ENCODE measurements at regions not wholly inside any gene's neighbourhood (a gene's known extent, or its start where the extent isn't known, plus 50 kb on each side); places are given as distances from the start of the nearest gene placed in this dataset.

DNA sequence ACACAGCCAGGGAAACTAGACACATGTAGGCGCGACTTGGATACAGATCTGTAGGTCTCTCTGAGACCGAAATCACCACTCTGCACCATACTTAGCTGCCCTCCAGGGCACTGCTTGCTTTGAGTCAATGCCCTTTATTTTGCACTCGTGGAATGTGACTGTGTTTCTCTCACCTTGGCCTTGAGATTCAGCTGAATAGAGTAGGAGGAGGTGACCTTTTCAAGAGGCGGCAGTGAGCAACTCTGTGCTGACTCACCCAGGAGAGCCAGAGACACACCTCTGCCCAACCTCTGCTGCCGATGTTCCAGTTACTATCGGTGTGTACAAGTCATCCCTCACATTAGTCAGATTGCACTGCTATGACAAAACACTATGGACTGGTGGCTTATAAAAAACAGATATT is 583.4 kb downstream of the VRK1 start:
- Histone ChIP-seq H3K9me3 (ENCODE audit: control insufficient read depth, insufficient read depth, low read length) (peaks cover 33% of the 10 kb centered on the region; the same call in 1 of the 2 replicates), H3K4me3 (ENCODE audit: low read depth, low read length) (no peak overlapping the region), H3K27me3 (ENCODE audit: control insufficient read depth, insufficient read depth, low read length) (no peaks in the 10 kb centered on the region), H3K27ac (ENCODE audit: low read depth, low read length) (no peak overlapping the region)
- ChIA-PET POLR2A (no interaction called here), CTCF (no interaction called here)
- TF ChIP-seq, protein P1, sequence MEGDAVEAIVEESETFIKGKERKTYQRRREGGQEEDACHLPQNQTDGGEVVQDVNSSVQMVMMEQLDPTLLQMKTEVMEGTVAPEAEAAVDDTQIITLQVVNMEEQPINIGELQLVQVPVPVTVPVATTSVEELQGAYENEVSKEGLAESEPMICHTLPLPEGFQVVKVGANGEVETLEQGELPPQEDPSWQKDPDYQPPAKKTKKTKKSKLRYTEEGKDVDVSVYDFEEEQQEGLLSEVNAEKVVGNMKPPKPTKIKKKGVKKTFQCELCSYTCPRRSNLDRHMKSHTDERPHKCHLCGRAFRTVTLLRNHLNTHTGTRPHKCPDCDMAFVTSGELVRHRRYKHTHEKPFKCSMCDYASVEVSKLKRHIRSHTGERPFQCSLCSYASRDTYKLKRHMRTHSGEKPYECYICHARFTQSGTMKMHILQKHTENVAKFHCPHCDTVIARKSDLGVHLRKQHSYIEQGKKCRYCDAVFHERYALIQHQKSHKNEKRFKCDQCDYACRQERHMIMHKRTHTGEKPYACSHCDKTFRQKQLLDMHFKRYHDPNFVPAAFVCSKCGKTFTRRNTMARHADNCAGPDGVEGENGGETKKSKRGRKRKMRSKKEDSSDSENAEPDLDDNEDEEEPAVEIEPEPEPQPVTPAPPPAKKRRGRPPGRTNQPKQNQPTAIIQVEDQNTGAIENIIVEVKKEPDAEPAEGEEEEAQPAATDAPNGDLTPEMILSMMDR (IDR thresholded peaks at IDR 0.05; ENCODE audit: low read depth, low read length) = no peak
- no peak for DNase-seq (ENCODE audit: low read depth, low spot score)

DNA sequence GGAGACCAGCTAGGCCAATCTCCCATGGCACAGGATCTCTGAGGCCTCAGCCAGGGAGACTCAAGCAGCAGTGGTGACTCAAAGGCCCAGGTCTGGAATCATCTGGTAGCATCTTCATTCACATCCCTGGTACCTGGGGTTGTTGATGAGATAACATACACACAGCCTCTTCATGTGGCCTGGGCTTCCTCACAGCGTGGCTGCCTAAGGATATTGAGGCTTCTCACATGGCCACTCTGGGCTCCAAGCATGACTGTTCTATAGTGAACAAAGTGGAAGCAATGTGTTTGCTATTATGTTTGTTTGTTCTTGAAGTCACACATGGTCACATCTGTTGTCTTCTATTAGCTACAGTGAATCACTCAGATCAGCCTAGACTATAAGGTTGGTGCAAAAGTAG is 584.1 kb downstream of the VRK1 start:
- Histone ChIP-seq H3K9me3 (ENCODE audit: control insufficient read depth, insufficient read depth, low read length) (peaks cover 33% of the 10 kb centered on the region; the same call in 1 of the 2 replicates), H3K4me3 (ENCODE audit: low read depth, low read length) (no peak overlapping the region), H3K27me3 (ENCODE audit: control insufficient read depth, insufficient read depth, low read length) (no peaks in the 10 kb centered on the region), H3K27ac (ENCODE audit: low read depth, low read length) (no peak overlapping the region)
- POLR2A ChIA-PET = no interaction called here
- no peak for DNase-seq (ENCODE audit: low read depth, low spot score)
- CTCF ChIA-PET = no interaction called here
- TF ChIP-seq, protein P1 (IDR thresholded peaks at IDR 0.05; ENCODE audit: low read depth, low read length) = no peak

DNA sequence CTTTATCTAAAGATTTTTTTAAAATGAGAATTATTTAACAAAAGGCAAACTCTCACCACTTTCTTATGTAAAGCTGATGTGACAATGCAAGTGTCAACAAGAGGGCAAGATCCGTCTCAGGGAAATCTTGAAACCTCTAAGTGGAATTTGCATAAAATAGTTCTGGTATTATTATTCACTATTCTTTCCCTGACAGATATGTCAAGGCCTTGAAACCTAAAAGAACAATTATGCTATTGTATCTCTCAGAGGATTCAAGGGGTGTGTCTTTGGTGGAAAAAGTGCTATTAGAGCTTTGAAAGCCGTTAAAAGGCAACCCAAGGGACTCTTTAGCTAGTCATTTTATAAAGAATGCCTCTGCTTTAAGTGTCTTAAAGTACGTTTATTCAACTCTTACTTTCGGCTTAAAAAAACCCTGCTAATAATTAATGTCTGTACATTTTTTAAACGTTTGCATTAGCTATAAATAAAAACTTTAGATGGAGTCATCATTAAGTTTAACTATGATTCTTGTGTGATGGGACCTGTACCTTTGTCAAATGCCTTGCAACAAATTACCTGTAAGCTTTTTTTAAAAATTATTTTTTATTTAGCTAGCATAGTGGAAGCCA is 585.5 kb downstream of the VRK1 start:
- H3K9me3 ChIP-seq (ENCODE audit: control insufficient read depth, insufficient read depth, low read length) = peaks cover 27% of the 10 kb centered on the region
- no peak overlapping the region for H3K27ac ChIP-seq (ENCODE audit: low read depth, low read length)
- no peaks in the 10 kb centered on the region for H3K27me3 ChIP-seq (ENCODE audit: control insufficient read depth, insufficient read depth, low read length)
- no peak for DNase-seq (ENCODE audit: low read depth, low spot score)
- POLR2A ChIA-PET = no interaction called here
- no peak overlapping the region for H3K4me3 ChIP-seq (ENCODE audit: low read depth, low read length)
- CTCF ChIA-PET = no interaction called here
- TF ChIP-seq, protein P1 (IDR thresholded peaks at IDR 0.05; ENCODE audit: low read depth, low read length) = no peak

DNA sequence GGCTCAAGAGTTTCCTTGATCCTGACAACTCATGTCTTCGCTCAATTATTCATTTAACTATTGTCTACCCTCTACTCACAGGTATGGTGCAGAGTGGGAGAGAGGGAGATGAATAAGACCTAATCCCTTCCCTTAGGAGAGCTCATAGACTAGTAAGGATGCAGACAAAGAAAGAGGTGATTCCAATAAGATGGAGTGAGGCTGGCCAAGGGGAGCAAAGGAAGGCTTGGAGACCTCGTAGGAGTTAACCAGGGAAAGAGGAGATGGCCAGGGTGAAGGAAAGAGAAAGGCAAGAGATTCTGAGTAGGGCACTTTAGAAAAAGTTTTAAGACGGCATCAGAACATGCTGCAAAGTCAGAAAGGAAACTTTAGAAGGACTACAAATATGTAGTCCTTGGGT is 588.5 kb downstream of the VRK1 start:
- H3K9me3 ChIP-seq (ENCODE audit: control insufficient read depth, insufficient read depth, low read length) = peaks cover 36% of the 10 kb centered on the region
- CTCF ChIA-PET = no interaction called here
- POLR2A ChIA-PET = no interaction called here
- no peaks in the 10 kb centered on the region for H3K27me3 ChIP-seq (ENCODE audit: control insufficient read depth, insufficient read depth, low read length)
- no peak overlapping the region for H3K27ac ChIP-seq (ENCODE audit: low read depth, low read length)
- H3K4me3 ChIP-seq (ENCODE audit: low read depth, low read length) = no peak overlapping the region
- DNase-seq (ENCODE audit: low read depth, low spot score) = no peak
- TF ChIP-seq, protein P1 (IDR thresholded peaks at IDR 0.05; ENCODE audit: low read depth, low read length) = no peak

GRCh38 chr14:97387252-97387874 is 590.2 kb downstream of the VRK1 start:
- TF ChIP-seq, protein P1 (IDR thresholded peaks at IDR 0.05; ENCODE audit: low read depth, low read length) = no peak
- ChIA-PET CTCF (no interaction called here), POLR2A (no interaction called here)
- H3K4me3 ChIP-seq (ENCODE audit: low read depth, low read length) = no peak overlapping the region
- peaks cover 42% of the 10 kb centered on the region for H3K9me3 ChIP-seq (ENCODE audit: control insufficient read depth, insufficient read depth, low read length)
- H3K27me3 ChIP-seq (ENCODE audit: control insufficient read depth, insufficient read depth, low read length) = no peaks in the 10 kb centered on the region
- no peak overlapping the region for H3K27ac ChIP-seq (ENCODE audit: low read depth, low read length)
- DNase-seq (ENCODE audit: low read depth, low spot score) = no peak

Data from AG04450 (cell line).